ENCODE measurements at regions not wholly inside any gene's neighbourhood (a gene's known extent, or its start where the extent isn't known, plus 50 kb on each side); places are given as distances from the start of the nearest gene placed in this dataset.

- H3K27me3 ChIP-seq (ENCODE audit: control insufficient read depth, low read length): no peaks in the 10 kb centered on the region
- H3K9me3 ChIP-seq (ENCODE audit: control insufficient read depth, insufficient read depth, low read length): no peaks in the 10 kb centered on the region
- no peaks in the 10 kb centered on the region for H3K9me2 ChIP-seq (replicated peaks; ENCODE audit: control insufficient read depth, low read length)
- TF ChIP-seq CTCF (IDR thresholded peaks at IDR 0.05; ENCODE audit: low read depth, low read length, poor library complexity, severe bottlenecking) (no peak), EZH2phosphoT487 (IDR thresholded peaks at IDR 0.05; ENCODE audit: borderline replicate concordance, low read length) (no peak)
- H4K20me1 ChIP-seq (ENCODE audit: control insufficient read depth, insufficient read depth, low read depth, low read length): no peaks in the 10 kb centered on the region
- no peaks in the 10 kb centered on the region for H3F3A ChIP-seq (ENCODE audit: control insufficient read depth, insufficient read depth)
- no peak overlapping the region for H3K4me3 ChIP-seq (ENCODE audit: low read length)
- H3K4me2 ChIP-seq (ENCODE audit: low read length): no peak overlapping the region
- no peaks in the 10 kb centered on the region for H3K36me3 ChIP-seq (ENCODE audit: control insufficient read depth, low read length)
- H3K79me2 ChIP-seq (ENCODE audit: control insufficient read depth, low read length): no peaks in the 10 kb centered on the region
- H3K27ac ChIP-seq (ENCODE audit: low read depth, low read length): no peak overlapping the region
- H3K4me1 ChIP-seq (ENCODE audit: control insufficient read depth, low read length): peaks cover 6% of the 10 kb centered on the region
These were observed 393.7 kb downstream of the CDK5RAP2 start for GRCh38 chr9:120186276-120186675.

GRCh38 chr9:120184266-120184665, 395.7 kb downstream of the CDK5RAP2 start:
- Histone ChIP-seq H3K4me3 (ENCODE audit: low read length) (no peak overlapping the region), H3K9me3 (ENCODE audit: control insufficient read depth, insufficient read depth, low read length) (no peaks in the 10 kb centered on the region), H3K4me2 (ENCODE audit: low read length) (no peak overlapping the region), H3K36me3 (ENCODE audit: control insufficient read depth, low read length) (no peaks in the 10 kb centered on the region), H3K4me1 (ENCODE audit: control insufficient read depth, low read length) (peaks cover 6% of the 10 kb centered on the region), H3K27me3 (ENCODE audit: control insufficient read depth, low read length) (no peaks in the 10 kb centered on the region), H3K9me2 (replicated peaks; ENCODE audit: control insufficient read depth, low read length) (no peaks in the 10 kb centered on the region), H3F3A (ENCODE audit: control insufficient read depth, insufficient read depth) (no peaks in the 10 kb centered on the region), H3K79me2 (ENCODE audit: control insufficient read depth, low read length) (no peaks in the 10 kb centered on the region), H3K27ac (ENCODE audit: low read depth, low read length) (no peak overlapping the region), H4K20me1 (ENCODE audit: control insufficient read depth, insufficient read depth, low read depth, low read length) (no peaks in the 10 kb centered on the region)
- TF ChIP-seq EZH2phosphoT487 (IDR thresholded peaks at IDR 0.05; ENCODE audit: borderline replicate concordance, low read length): no peak
- TF ChIP-seq CTCF (IDR thresholded peaks at IDR 0.05; ENCODE audit: low read depth, low read length, poor library complexity, severe bottlenecking): no peak

- no peaks in the 10 kb centered on the region for H3K9me2 ChIP-seq (replicated peaks; ENCODE audit: control insufficient read depth, low read length)
These were observed 396.4 kb downstream of the CDK5RAP2 start for GRCh38 chr9:120183615-120184014.

More at GRCh38 chr9:120183615-120184014, 396.4 kb downstream of the CDK5RAP2 start:
- no peaks in the 10 kb centered on the region for H3K79me2 ChIP-seq (ENCODE audit: control insufficient read depth, low read length)
- no peaks in the 10 kb centered on the region for H3K36me3 ChIP-seq (ENCODE audit: control insufficient read depth, low read length)
- H4K20me1 ChIP-seq (ENCODE audit: control insufficient read depth, insufficient read depth, low read depth, low read length): no peaks in the 10 kb centered on the region
- H3K27ac ChIP-seq (ENCODE audit: low read depth, low read length): no peak overlapping the region
- H3K4me1 ChIP-seq (ENCODE audit: control insufficient read depth, low read length): peaks cover 6% of the 10 kb centered on the region
- no peaks in the 10 kb centered on the region for H3K27me3 ChIP-seq (ENCODE audit: control insufficient read depth, low read length)
- H3K4me3 ChIP-seq (ENCODE audit: low read length): no peak overlapping the region
- H3F3A ChIP-seq (ENCODE audit: control insufficient read depth, insufficient read depth): no peaks in the 10 kb centered on the region
- no peaks in the 10 kb centered on the region for H3K9me3 ChIP-seq (ENCODE audit: control insufficient read depth, insufficient read depth, low read length)
- no peak for TF ChIP-seq EZH2phosphoT487 (IDR thresholded peaks at IDR 0.05; ENCODE audit: borderline replicate concordance, low read length)
- TF ChIP-seq CTCF (IDR thresholded peaks at IDR 0.05; ENCODE audit: low read depth, low read length, poor library complexity, severe bottlenecking): no peak
- no peak overlapping the region for H3K4me2 ChIP-seq (ENCODE audit: low read length)

Data from DOHH2 (cell line).